ACHN (cell line): ENCODE measurements at regions not wholly inside any gene's neighbourhood (a gene's known extent, or its start where the extent isn't known, plus 50 kb on each side); places are given as distances from the start of the nearest gene placed in this dataset.
"Not testable (repeated sequence)": the region's sequence is repeated elsewhere in the genome, so short reads cannot be mapped to it uniquely, and the experiment has no call there.

ENCODE experiments used
- DNase-seq: peaks from one replicate; pipeline ENCODE4 v3.0.0-alpha.2; 2015
- in situ Hi-C: cut with HindIII; loops from 2 replicates; pipeline ENCODE4 v1.10.0; 2017; ENCODE audit warnings: low sequenced_read_pairs, low pct_ligation_motif_present, low pct_unique_long_range_greater_than_20kb

- in situ Hi-C loops = no loop called here
- no peak for DNase-seq
Observed at GRCh38 chr5:18491349-18491748, 857.1 kb downstream of the TAF11L14 start.

GRCh38 chr5:18495157-18495556, 860.9 kb downstream of the TAF11L14 start:
- in situ Hi-C loops = no loop called here
- DNase-seq = no peak

- in situ Hi-C loops = no loop called here
Observed at GRCh38 chr5:18496041-18496440, 861.8 kb downstream of the TAF11L14 start.

GRCh38 chr5:18497089-18497488, 862.8 kb downstream of the TAF11L14 start:
- no peak for DNase-seq
- in situ Hi-C loops = no loop called here

More at GRCh38 chr5:18496041-18496440, 861.8 kb downstream of the TAF11L14 start:
- DNase-seq = no peak

- DNase-seq = no peak
- in situ Hi-C loops = no loop called here
Observed at GRCh38 chr5:18503797-18504328, 869.6 kb downstream of the TAF11L14 start.

- in situ Hi-C loops = no loop called here
- DNase-seq = no peak
Observed at GRCh38 chr5:18507114-18507513, 872.9 kb downstream of the TAF11L14 start.

GRCh38 chr5:18517641-18518380, 883.6 kb downstream of the TAF11L14 start:
- in situ Hi-C loops = no loop called here
- DNase-seq = no peak

GRCh38 chr5:18523380-18523779, 889.1 kb downstream of the TAF11L14 start:
- in situ Hi-C loops = no loop called here
- DNase-seq = no peak

GRCh38 chr5:18526792-18527405, 892.6 kb downstream of the TAF11L14 start:
- DNase-seq = no peak
- in situ Hi-C loops = no loop called here

GRCh38 chr5:18533137-18533536, 898.9 kb downstream of the TAF11L14 start:
- DNase-seq = no peak
- in situ Hi-C loops = no loop called here

- in situ Hi-C loops = no loop called here
- DNase-seq = no peak
Observed at GRCh38 chr5:18534119-18534518, 899.9 kb downstream of the TAF11L14 start.

GRCh38 chr5:18535753-18536152, 901.5 kb downstream of the TAF11L14 start:
- in situ Hi-C loops, DNase-seq: not testable (repeated sequence)

GRCh38 chr5:18544421-18544820, 910.2 kb downstream of the TAF11L14 start:
- no peak for DNase-seq
- in situ Hi-C loops = no loop called here

- in situ Hi-C loops = no loop called here
- no peak for DNase-seq
Observed at GRCh38 chr5:18546591-18546990, 912.3 kb downstream of the TAF11L14 start.

GRCh38 chr5:18551716-18552115, 917.5 kb downstream of the TAF11L14 start:
- DNase-seq = no peak
- in situ Hi-C loops = no loop called here

GRCh38 chr5:18553269-18553668, 919.0 kb downstream of the TAF11L14 start:
- DNase-seq = peak; percentile 78
- in situ Hi-C loops = no loop called here

- in situ Hi-C loops = no loop called here
- DNase-seq = no peak
Observed at GRCh38 chr5:18560602-18561001, 926.3 kb downstream of the TAF11L14 start.

GRCh38 chr5:18563853-18564252, 929.6 kb downstream of the TAF11L14 start:
- DNase-seq = no peak
- in situ Hi-C loops = no loop called here

GRCh38 chr5:18566671-18567070, 932.4 kb downstream of the TAF11L14 start:
- DNase-seq = no peak

GRCh38 chr5:18576586-18576985, 942.3 kb downstream of the TAF11L14 start:
- in situ Hi-C loops = no loop called here
- no peak for DNase-seq

More at GRCh38 chr5:18566671-18567070, 932.4 kb downstream of the TAF11L14 start:
- in situ Hi-C loops = no loop called here
